ENCODE measurements at regions not wholly inside any gene's neighbourhood (a gene's known extent, or its start where the extent isn't known, plus 50 kb on each side); places are given as distances from the start of the nearest gene placed in this dataset.

DNA sequence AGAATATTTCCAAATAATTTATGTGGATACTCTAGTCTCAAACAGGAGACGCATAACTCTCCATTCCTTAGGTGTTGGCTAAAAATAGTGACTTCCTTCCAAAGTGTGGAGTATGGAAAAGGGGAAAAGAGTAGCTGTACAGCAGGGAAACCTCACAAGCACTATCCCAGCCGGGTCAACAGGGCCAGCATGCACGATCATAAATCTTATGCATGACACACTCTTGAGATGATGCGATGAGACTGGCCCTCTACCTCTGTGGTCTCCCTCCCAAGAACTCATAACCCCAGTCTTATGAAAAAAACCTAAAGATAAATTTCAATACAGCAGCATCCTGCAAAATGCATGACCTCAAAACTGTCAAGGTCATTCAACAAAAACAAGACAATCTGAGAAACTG lies 197.3 kb downstream of the TEX36 start:
- TF ChIP-seq, protein P1, sequence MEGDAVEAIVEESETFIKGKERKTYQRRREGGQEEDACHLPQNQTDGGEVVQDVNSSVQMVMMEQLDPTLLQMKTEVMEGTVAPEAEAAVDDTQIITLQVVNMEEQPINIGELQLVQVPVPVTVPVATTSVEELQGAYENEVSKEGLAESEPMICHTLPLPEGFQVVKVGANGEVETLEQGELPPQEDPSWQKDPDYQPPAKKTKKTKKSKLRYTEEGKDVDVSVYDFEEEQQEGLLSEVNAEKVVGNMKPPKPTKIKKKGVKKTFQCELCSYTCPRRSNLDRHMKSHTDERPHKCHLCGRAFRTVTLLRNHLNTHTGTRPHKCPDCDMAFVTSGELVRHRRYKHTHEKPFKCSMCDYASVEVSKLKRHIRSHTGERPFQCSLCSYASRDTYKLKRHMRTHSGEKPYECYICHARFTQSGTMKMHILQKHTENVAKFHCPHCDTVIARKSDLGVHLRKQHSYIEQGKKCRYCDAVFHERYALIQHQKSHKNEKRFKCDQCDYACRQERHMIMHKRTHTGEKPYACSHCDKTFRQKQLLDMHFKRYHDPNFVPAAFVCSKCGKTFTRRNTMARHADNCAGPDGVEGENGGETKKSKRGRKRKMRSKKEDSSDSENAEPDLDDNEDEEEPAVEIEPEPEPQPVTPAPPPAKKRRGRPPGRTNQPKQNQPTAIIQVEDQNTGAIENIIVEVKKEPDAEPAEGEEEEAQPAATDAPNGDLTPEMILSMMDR (IDR thresholded peaks at IDR 0.05), result no peak
- no peak for TF ChIP-seq POLR2A (IDR thresholded peaks at IDR 0.05)
